Esophagus muscularis mucosa (tissue), 4 donors: ENCODE measurements at regions not wholly inside any gene's neighbourhood (a gene's known extent, or its start where the extent isn't known, plus 50 kb on each side); places are given as distances from the start of the nearest gene placed in this dataset.

Experiments
- DNase-seq: peaks from one replicate; pipeline ENCODE4 v3.0.0-alpha.2; 2017; ENCODE audit errors: extremely low spot score
- H3K27ac ChIP-seq, 4 donors: fragments of 200-600 bp; sonication (generic); replicated peaks in 1 of 4; 1 replicate in 3 of 4; 2 replicates in 1 of 4; pipeline ENCODE4 v1.5.1; 2016 to 2019; ENCODE audit warnings: mild to moderate bottlenecking in 1 of 4
- H3K27me3 ChIP-seq, 4 donors: fragments of 200-600 bp; sonication (generic); one replicate each; pipeline versions ENCODE4 v1.5.1 to v1.6.0; 2016 to 2019
- H3K36me3 ChIP-seq, 4 donors: fragments of 200-600 bp; sonication (generic); one replicate each; pipeline ENCODE4 v1.5.1; 2016 to 2019
- H3K4me1 ChIP-seq, 4 donors: fragments of 200-600 bp; sonication (generic); one replicate each; pipeline ENCODE4 v1.5.1; 2016 to 2019
- H3K4me3 ChIP-seq, 4 donors: fragments of 200-600 bp; sonication (generic); 1 replicate in 2 of 4; 2 replicates in 2 of 4; pipeline ENCODE4 v1.5.1; 2016 to 2019; ENCODE audit warnings: mild to moderate bottlenecking in 4 of 4, moderate library complexity in 1 of 4
- H3K9me3 ChIP-seq, 4 donors: fragments of 200-600 bp; sonication (generic); 1 replicate in 3 of 4; 2 replicates in 1 of 4; pipeline ENCODE4 v1.5.1; 2016 to 2019
- EP300 ChIP-seq: sonication (generic); formaldehyde crosslinking; IDR thresholded peaks from one replicate; pipeline ENCODE4 v1.6.1; 2017; ENCODE audit warnings: antibody characterized with exemption
- POLR2A ChIP-seq: fragments of 450-650 bp; IDR thresholded peaks from one replicate; pipeline ENCODE4 v1.6.1; 2017; ENCODE audit warnings: antibody characterized with exemption, moderate library complexity, mild to moderate bottlenecking, low read depth
- POLR2AphosphoS5 ChIP-seq, 2 donors: sonication (generic); formaldehyde crosslinking; IDR thresholded peaks; one replicate each; pipeline ENCODE4 v1.6.1; 2017; ENCODE audit warnings: antibody characterized with exemption in 2 of 2
- WGBS: methylation state at CpG from one replicate; pipeline ENCODE4 v1.1.5; 2018; 5-methylcytosine and 5-hydroxymethylcytosine counted together
- intact Hi-C: fragments of 100-400 bp; cut with DNase I; formaldehyde crosslinking; loops from one replicate; pipeline ENCODE4 v1.15.1; 2023
- TF ChIP-seq, protein P1 (sequence below), 3 experiments: fragments of 200-600 bp in 2 of 3; fragments of 450-650 bp in 1 of 3; sonication (generic) in 2 of 3; IDR thresholded peaks; one replicate each; pipeline ENCODE4 v1.5.1; 2017 to 2019; ENCODE audit warnings: antibody characterized with exemption in 3 of 3, mild to moderate bottlenecking in 2 of 3, moderate library complexity in 1 of 3

DNA sequence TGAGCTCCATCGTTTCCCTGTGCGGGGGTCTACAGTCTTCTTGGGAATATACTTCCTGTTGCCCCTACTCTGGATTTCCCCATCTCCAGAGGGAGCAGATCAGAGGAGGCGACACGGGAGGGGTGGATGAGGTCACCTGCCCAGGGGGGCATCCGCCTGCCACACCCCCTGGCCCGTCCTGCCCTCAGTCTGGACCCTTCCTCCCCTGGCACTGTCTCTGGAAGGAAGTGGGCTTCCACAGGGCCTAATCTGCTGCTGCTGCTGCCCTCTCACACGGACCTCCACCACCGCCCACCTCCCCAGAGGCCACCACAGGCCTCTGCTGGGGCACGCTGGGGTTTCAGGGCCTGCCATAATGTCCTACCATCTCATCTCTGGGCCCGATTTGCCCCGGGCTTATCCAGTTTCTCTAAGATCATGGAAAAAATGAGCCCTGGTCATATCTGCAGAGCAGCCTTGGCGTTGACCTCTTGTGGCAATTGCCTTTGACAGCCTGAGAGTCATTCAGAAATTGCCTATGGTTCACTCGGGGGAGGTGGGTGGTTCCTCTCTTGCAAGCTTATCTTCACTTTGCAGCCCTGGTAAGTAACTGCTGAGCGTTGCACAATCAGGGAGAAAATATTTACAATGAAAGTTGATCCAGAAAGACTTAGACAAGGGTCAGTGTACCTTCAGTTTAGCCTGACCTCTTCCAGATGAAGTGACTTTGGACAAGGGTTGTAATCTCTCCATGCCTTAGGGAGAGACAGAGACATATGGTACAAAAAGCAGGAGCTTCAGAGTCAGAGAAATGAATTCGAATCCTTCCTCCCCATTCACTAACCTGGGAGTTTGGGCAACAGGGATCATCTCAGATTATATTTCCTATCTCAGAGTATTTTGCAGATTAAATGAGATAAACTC, 252.4 kb downstream of the TOMM20 start:
- Histone ChIP-seq H3K27ac (no peak overlapping the region), H3K27me3 (no peaks in the 10 kb centered on the region)
- intact Hi-C loops: no loop called here

DNA sequence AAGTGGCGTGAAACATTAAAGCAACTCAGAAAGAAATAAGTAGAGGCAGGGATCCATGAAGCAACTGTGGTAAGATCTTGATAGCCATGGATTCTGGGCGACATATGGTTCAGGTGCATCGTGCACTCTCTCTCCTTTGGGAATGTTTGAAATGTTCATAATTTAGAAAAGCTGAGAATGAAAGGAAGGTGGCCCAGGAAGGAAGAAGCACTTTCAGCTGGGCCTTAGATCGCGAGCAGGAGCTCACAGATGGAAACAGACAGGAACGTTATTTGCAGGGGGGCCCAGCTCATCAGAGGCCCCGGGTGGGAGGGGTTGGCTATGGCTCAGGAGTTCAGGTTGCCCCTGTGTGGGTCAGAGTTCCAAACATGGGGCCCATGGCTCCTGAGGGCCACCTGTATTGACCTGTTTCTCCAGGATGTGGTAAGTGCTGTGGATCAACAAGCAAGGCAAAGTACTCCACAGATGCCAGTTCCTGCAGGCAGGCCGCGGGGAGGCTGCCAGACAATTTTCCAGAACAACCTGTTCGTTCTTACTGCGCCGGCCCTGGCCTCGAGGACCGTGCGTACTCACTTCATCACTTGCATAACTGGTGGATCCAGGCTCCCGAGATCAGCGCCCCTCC, 253.2 kb downstream of the TOMM20 start:
- 93% methylated on average over 17 of the region's 17 CpGs for WGBS
- no peak overlapping the region for H3K27ac ChIP-seq

More for the DNA sequence above, 252.4 kb downstream of the TOMM20 start:
- Histone ChIP-seq H3K4me3 (no peak overlapping the region), H3K4me1 (peaks cover 0 to 14% (median 3%) of the 10 kb centered on the region in 4 donors), H3K36me3 (no peaks in the 10 kb centered on the region), H3K9me3 (no peaks in the 10 kb centered on the region)
- DNase-seq: no peak
- TF ChIP-seq POLR2AphosphoS5 (IDR thresholded peaks at IDR 0.05) (no peak), EP300 (no peak), POLR2A (no peak)
- TF ChIP-seq, protein P1, sequence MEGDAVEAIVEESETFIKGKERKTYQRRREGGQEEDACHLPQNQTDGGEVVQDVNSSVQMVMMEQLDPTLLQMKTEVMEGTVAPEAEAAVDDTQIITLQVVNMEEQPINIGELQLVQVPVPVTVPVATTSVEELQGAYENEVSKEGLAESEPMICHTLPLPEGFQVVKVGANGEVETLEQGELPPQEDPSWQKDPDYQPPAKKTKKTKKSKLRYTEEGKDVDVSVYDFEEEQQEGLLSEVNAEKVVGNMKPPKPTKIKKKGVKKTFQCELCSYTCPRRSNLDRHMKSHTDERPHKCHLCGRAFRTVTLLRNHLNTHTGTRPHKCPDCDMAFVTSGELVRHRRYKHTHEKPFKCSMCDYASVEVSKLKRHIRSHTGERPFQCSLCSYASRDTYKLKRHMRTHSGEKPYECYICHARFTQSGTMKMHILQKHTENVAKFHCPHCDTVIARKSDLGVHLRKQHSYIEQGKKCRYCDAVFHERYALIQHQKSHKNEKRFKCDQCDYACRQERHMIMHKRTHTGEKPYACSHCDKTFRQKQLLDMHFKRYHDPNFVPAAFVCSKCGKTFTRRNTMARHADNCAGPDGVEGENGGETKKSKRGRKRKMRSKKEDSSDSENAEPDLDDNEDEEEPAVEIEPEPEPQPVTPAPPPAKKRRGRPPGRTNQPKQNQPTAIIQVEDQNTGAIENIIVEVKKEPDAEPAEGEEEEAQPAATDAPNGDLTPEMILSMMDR (IDR thresholded peaks at IDR 0.05): no peak
- WGBS: 77% methylated on average over 11 of the region's 15 CpGs

DNA sequence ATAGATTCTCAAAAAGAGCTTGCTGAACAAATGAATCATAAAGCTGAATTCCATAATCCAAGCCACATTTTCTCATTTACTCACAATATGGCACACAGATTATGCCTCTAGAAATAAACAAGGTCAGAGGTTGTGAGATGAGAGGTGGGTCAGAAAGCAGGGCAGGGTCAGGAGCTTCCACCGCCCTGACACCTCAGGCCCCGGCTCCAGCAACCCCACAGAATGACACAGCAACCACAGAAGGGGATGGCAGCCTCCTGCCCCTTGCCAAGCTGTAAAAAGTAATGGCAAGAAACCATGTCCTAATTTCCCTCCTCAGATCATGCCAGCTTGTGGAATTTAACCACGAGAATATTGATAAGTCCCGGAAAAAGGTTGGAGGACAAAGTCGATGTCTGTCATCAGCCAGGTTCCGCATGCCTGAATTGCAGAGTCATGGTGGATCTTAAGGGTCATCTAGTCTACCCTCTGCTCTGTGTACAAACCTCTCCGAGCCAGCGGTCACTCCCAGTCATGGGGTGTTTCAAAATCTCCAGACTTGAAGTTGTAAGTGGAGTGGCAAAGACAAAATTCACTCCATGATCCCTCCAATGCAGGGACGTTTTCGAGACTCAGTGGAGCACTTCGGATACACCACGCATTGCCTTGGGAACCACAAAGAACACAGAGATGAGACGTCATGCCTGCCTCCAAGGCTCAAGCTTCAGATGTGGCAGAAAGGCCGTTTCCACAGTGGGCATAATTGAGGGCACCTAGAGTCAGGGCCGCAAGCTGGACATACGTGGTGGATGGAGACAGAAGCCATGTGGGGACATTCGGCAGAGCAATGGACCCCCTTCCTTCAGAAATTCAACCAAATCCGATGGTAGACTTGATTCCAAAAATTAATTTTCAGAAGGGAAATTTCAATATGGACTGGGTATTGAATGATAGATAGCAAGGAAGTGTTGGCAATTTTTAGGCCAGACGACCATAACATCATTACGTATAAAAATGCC, 254.0 kb downstream of the TOMM20 start:
- intact Hi-C loops: no loop called here
- Histone ChIP-seq H3K9me3 (no peaks in the 10 kb centered on the region), H3K27ac (no peak overlapping the region), H3K36me3 (no peaks in the 10 kb centered on the region), H3K27me3 (no peaks in the 10 kb centered on the region), H3K4me1 (peaks cover 9 to 30% (median 11%) of the 10 kb centered on the region in 4 donors), H3K4me3 (no peak overlapping the region)
- no peak for DNase-seq
- TF ChIP-seq EP300 (no peak), POLR2AphosphoS5 (IDR thresholded peaks at IDR 0.05) (no peak), POLR2A (no peak)
- TF ChIP-seq, protein P1 (IDR thresholded peaks at IDR 0.05): no peak
- WGBS: 90% methylated on average over 20 of the region's 20 CpGs

More for the DNA sequence above, 253.2 kb downstream of the TOMM20 start:
- H3K27me3 ChIP-seq: no peaks in the 10 kb centered on the region
- TF ChIP-seq, protein P1 (IDR thresholded peaks at IDR 0.05): no peak
- no peak for TF ChIP-seq POLR2AphosphoS5 (IDR thresholded peaks at IDR 0.05)
- no peak for TF ChIP-seq EP300
- no peak for TF ChIP-seq POLR2A
- no peak overlapping the region for H3K4me3 ChIP-seq
- peaks cover 4 to 21% (median 6%) of the 10 kb centered on the region in 4 donors for H3K4me1 ChIP-seq
- intact Hi-C loops: no loop called here
- H3K36me3 ChIP-seq: no peaks in the 10 kb centered on the region
- no peak for DNase-seq
- no peaks in the 10 kb centered on the region for H3K9me3 ChIP-seq

DNA sequence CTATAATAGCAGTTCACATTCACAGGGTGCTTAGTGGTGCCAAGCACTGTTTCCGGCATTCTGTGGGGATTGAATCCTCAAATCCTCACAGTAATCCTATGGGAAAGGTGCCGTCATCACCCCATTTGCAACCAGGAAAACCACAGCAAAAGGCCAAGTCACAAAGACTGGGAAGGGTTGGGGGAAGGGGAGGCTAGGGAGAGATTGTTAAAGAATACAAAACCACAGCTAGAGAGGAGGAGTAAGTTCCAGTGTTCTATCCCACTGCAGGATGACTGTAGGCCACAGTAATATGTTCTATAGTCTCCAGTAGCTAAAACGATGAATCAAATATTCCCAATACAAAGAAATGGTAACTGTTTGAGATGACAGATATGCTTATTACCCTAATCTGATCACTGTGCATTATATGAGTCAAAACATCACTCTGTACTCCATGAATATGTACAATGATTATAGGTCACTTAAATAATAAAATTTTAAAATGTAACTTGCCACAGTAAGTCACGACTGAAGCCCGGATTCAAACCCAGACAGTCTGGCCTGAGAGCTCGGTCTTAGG, 256.8 kb downstream of the TOMM20 start:
- 88% methylated on average over 6 of the region's 6 CpGs for WGBS
- no peak overlapping the region for H3K27ac ChIP-seq
- DNase-seq: no peak

More for the DNA sequence above, 256.8 kb downstream of the TOMM20 start:
- Histone ChIP-seq H3K9me3 (no peaks in the 10 kb centered on the region), H3K27me3 (no peaks in the 10 kb centered on the region), H3K4me3 (no peak overlapping the region), H3K4me1 (peaks cover 22 to 48% (median 24%) of the 10 kb centered on the region in 4 donors), H3K36me3 (no peaks in the 10 kb centered on the region)
- intact Hi-C loops: no loop called here
- TF ChIP-seq POLR2A (no peak), EP300 (no peak), POLR2AphosphoS5 (IDR thresholded peaks at IDR 0.05) (no peak)
- TF ChIP-seq, protein P1 (IDR thresholded peaks at IDR 0.05): no peak
